Ovary (tissue), 7 donors: ENCODE measurements at regions not wholly inside any gene's neighbourhood (a gene's known extent, or its start where the extent isn't known, plus 50 kb on each side); places are given as distances from the start of the nearest gene placed in this dataset.

ENCODE experiments used
- DNase-seq, 5 donors: peaks; one replicate each; pipeline ENCODE4 v3.0.0-alpha.2; 2019 to 2020
- H3K27ac ChIP-seq, 2 donors: fragments of 200-600 bp; one replicate each; pipeline versions ENCODE4 v1.5.1 to v1.8.0; 2019 to 2022
- H3K27me3 ChIP-seq: fragments of 200-600 bp; one replicate; pipeline ENCODE4 v1.8.0; 2022
- H3K36me3 ChIP-seq: fragments of 200-600 bp; sonication (generic); one replicate; pipeline ENCODE4 v1.5.1; 2019
- H3K4me1 ChIP-seq: one replicate; pipeline ENCODE4 v1.8.1; 2013; ENCODE audit warnings: mild to moderate bottlenecking, moderate library complexity; ENCODE audit not compliant: insufficient read depth
- H3K4me3 ChIP-seq: fragments of 200-600 bp; sonication (generic); one replicate; pipeline ENCODE4 v1.5.1; 2017
- H3K9me3 ChIP-seq, 2 donors: fragments of 200-600 bp in 1 of 2; sonication (generic) in 1 of 2; one replicate each; pipeline versions ENCODE4 v1.5.1 to v1.8.1; 2013 to 2019; ENCODE audit warnings: mild to moderate bottlenecking in 1 of 2, moderate library complexity in 1 of 2
- CTCF ChIP-seq, 3 donors: fragments of 450-650 bp in 2 of 3; fragments of 200-600 bp in 1 of 3; IDR thresholded peaks; one replicate each; pipeline versions ENCODE4 v1.5.1 to v1.8.0; 2016 to 2022; ENCODE audit warnings: antibody characterized with exemption in 3 of 3, mild to moderate bottlenecking in 1 of 3
- EP300 ChIP-seq: sonication (generic); formaldehyde crosslinking; IDR thresholded peaks from one replicate; pipeline ENCODE4 v1.6.1; 2017; ENCODE audit warnings: antibody characterized with exemption
- POLR2A ChIP-seq: fragments of 450-650 bp; IDR thresholded peaks from one replicate; pipeline ENCODE4 v1.6.1; 2017; ENCODE audit warnings: antibody characterized with exemption, mild to moderate bottlenecking, moderate library complexity
- WGBS, 3 donors: extraction: QIAGEN DNeasy Blood & Tissue Kit in 1 of 3; methylation state at CpG; one replicate each; pipeline versions ENCODE4 v1.1.5 to v1.1.7; 2013 to 2017; 5-methylcytosine and 5-hydroxymethylcytosine counted together
- intact Hi-C, 4 donors: fragments of 100-400 bp; cut with DNase I; formaldehyde crosslinking; loops; one replicate each; pipeline versions ENCODE4 v1.11.0 to v1.15.1; 2022 to 2023
- donor health status: DM: no; HTN: no; CAD: no; lungs with moderate emphysema.
- donor health status: DM: no; HTN: no; CAD: no.
- donor health status: Bipolar disorder and iron deficiency.
- donor health status: DM: no; HTN: no; CAD: no.
- donor health status: DM: yes; HTN: yes; CAD: no.

GRCh38 chr5:104370523-104370922 lies 807.9 kb upstream of the NUDT12 start:
- Histone ChIP-seq H3K27ac (no peak overlapping the region), H3K36me3 (no peaks in the 10 kb centered on the region), H3K4me1 (no peaks in the 10 kb centered on the region), H3K9me3 (no peaks in the 10 kb centered on the region), H3K27me3 (no peaks in the 10 kb centered on the region), H3K4me3 (no peak overlapping the region)
- TF ChIP-seq CTCF (IDR thresholded peaks at IDR 0.05): no peak
- TF ChIP-seq POLR2A: no peak
- TF ChIP-seq EP300: no peak
- DNase-seq: no peak
- intact Hi-C loops: no loop called here
- WGBS, 3 donors: 32 to 41% (median 37%) methylated on average over 1 of the region's 1 CpG

GRCh38 chr5:104367978-104368377 lies 805.4 kb upstream of the NUDT12 start:
- no peak for DNase-seq
- intact Hi-C loops: no loop called here
- Histone ChIP-seq H3K27ac (no peak overlapping the region), H3K9me3 (no peaks in the 10 kb centered on the region), H3K4me3 (no peak overlapping the region), H3K4me1 (no peaks in the 10 kb centered on the region), H3K36me3 (no peaks in the 10 kb centered on the region), H3K27me3 (peaks cover 2% of the 10 kb centered on the region)
- TF ChIP-seq POLR2A (no peak), CTCF (IDR thresholded peaks at IDR 0.05) (no peak), EP300 (no peak)

GRCh38 chr5:104363567-104363966 lies 801.0 kb upstream of the NUDT12 start:
- Histone ChIP-seq H3K27me3 (peaks cover 2% of the 10 kb centered on the region), H3K4me3 (no peak overlapping the region), H3K9me3 (no peaks in the 10 kb centered on the region), H3K36me3 (no peaks in the 10 kb centered on the region), H3K27ac (no peak overlapping the region), H3K4me1 (no peaks in the 10 kb centered on the region)
- 30 to 53% (median 36%) methylated on average over 3 of the region's 3 CpGs for WGBS, 3 donors
- no peak for TF ChIP-seq POLR2A
- no peak for TF ChIP-seq EP300
- no peak for TF ChIP-seq CTCF (IDR thresholded peaks at IDR 0.05)
- no peak for DNase-seq
- intact Hi-C loops: no loop called here

- Histone ChIP-seq H3K4me1 (no peaks in the 10 kb centered on the region), H3K36me3 (no peaks in the 10 kb centered on the region), H3K4me3 (no peak overlapping the region), H3K27ac (no peak overlapping the region), H3K27me3 (peaks cover 2% of the 10 kb centered on the region), H3K9me3 (no peaks in the 10 kb centered on the region)
- intact Hi-C loops: no loop called here
- TF ChIP-seq CTCF (IDR thresholded peaks at IDR 0.05): no peak
- TF ChIP-seq EP300: no peak
- no peak for TF ChIP-seq POLR2A
- DNase-seq: no peak
- 74 to 86% (median 85%) methylated on average over 5 of the region's 5 CpGs for WGBS, 3 donors
Observed at GRCh38 chr5:104361932-104362331, 799.3 kb upstream of the NUDT12 start.

- Histone ChIP-seq H3K36me3 (no peaks in the 10 kb centered on the region), H3K27me3 (no peaks in the 10 kb centered on the region), H3K4me1 (no peaks in the 10 kb centered on the region), H3K27ac (no peak overlapping the region), H3K9me3 (no peaks in the 10 kb centered on the region), H3K4me3 (no peak overlapping the region)
- no peak for DNase-seq
- intact Hi-C loops: no loop called here
- 87 to 90% (median 88%) methylated on average over 4 of the region's 4 CpGs for WGBS, 3 donors
- TF ChIP-seq CTCF (IDR thresholded peaks at IDR 0.05): no peak
- TF ChIP-seq EP300: no peak
- TF ChIP-seq POLR2A: no peak
Observed at GRCh38 chr5:104355350-104355749, 792.8 kb upstream of the NUDT12 start.
